Psoas muscle (tissue), 7 donors: ENCODE measurements at regions not wholly inside any gene's neighbourhood (a gene's known extent, or its start where the extent isn't known, plus 50 kb on each side); places are given as distances from the start of the nearest gene placed in this dataset.

Experiments
- ATAC-seq, 4 donors: fragments of 200-7000 bp; cut with Tn5 transposase; one replicate each; pipeline ENCODE4 v1.9.1; 2020; ENCODE audit warnings: moderate library complexity in 3 of 4, mild to moderate bottlenecking in 2 of 4
- DNase-seq, 2 donors: peaks; one replicate each; pipeline ENCODE4 v3.0.0-alpha.2; 2020
- H3K27ac ChIP-seq: fragments of 200-600 bp; one replicate; pipeline ENCODE4 v1.8.0; 2022
- H3K27me3 ChIP-seq, 3 donors: fragments of 200-600 bp in 1 of 3; one replicate each; pipeline versions ENCODE4 v1.6.1 to v1.8.0; 2013 to 2022; ENCODE audit warnings: low read length in 2 of 3, mild to moderate bottlenecking in 2 of 3, moderate library complexity in 1 of 3; ENCODE audit not compliant: insufficient read depth in 3 of 3
- H3K36me3 ChIP-seq, 2 donors: fragments of 200-600 bp in 1 of 2; one replicate each; pipeline versions ENCODE4 v1.6.1 to v1.8.0; 2013 to 2022; ENCODE audit warnings: low read depth in 1 of 2, mild to moderate bottlenecking in 1 of 2, moderate library complexity in 1 of 2; ENCODE audit not compliant: insufficient read depth in 1 of 2
- H3K4me1 ChIP-seq: fragments of 200-600 bp; one replicate; pipeline ENCODE4 v1.8.0; 2022
- H3K4me3 ChIP-seq: fragments of 200-600 bp; one replicate; pipeline ENCODE4 v1.8.0; 2022; ENCODE audit warnings: mild to moderate bottlenecking
- H3K9me3 ChIP-seq: fragments of 200-600 bp; one replicate; pipeline ENCODE4 v1.8.0; 2022
- WGBS, 3 donors: extraction: QIAGEN DNeasy Blood & Tissue Kit; methylation state at CpG; one replicate each; pipeline versions ENCODE4 v1.1.6 to v1.1.7; 2013; 5-methylcytosine and 5-hydroxymethylcytosine counted together
- intact Hi-C, 2 donors: fragments of 100-400 bp; cut with DNase I; formaldehyde crosslinking; loops; one replicate each; pipeline versions ENCODE4 v1.11.0 to v1.14.2; 2022
- TF ChIP-seq, protein P1 (sequence below): fragments of 200-600 bp; IDR thresholded peaks from one replicate; pipeline ENCODE4 v1.8.0; 2022; ENCODE audit warnings: antibody characterized with exemption
- donor health status: healthy with polysubstance abuse.
- donor health status: DM: no; HTN: no; CAD: no; lungs with moderate emphysema.
- donor health status: Bipolar disorder and iron deficiency.
- donor health status: healthy.
- donor health status: DM: yes; HTN: yes; CAD: no.
- donor health status: DM: no; HTN: no; CAD: no.
- donor health status: DM: yes; HTN: yes; CAD: no.

GRCh38 chr10:46223626-46224413 lies 63.0 kb upstream of the ANTXRL start:
- Histone ChIP-seq H3K36me3 (no peaks in the 10 kb centered on the region), H3K27me3 (no peaks in the 10 kb centered on the region), H3K4me3 (no peak overlapping the region), H3K27ac (no peak overlapping the region), H3K9me3 (no peaks in the 10 kb centered on the region), H3K4me1 (no peaks in the 10 kb centered on the region)
- no peak for ATAC-seq
- DNase-seq: no peak
- intact Hi-C loops: loop anchor here in 1 of 2 donors (10.0 kb wide), 2 partner anchors 101 to 331 kb away; partner anchors contain the start of gene GPRIN2
- WGBS, 3 donors: 94 to 96% (median 95%) methylated on average over 10 of the region's 10 CpGs
- TF ChIP-seq, protein P1, sequence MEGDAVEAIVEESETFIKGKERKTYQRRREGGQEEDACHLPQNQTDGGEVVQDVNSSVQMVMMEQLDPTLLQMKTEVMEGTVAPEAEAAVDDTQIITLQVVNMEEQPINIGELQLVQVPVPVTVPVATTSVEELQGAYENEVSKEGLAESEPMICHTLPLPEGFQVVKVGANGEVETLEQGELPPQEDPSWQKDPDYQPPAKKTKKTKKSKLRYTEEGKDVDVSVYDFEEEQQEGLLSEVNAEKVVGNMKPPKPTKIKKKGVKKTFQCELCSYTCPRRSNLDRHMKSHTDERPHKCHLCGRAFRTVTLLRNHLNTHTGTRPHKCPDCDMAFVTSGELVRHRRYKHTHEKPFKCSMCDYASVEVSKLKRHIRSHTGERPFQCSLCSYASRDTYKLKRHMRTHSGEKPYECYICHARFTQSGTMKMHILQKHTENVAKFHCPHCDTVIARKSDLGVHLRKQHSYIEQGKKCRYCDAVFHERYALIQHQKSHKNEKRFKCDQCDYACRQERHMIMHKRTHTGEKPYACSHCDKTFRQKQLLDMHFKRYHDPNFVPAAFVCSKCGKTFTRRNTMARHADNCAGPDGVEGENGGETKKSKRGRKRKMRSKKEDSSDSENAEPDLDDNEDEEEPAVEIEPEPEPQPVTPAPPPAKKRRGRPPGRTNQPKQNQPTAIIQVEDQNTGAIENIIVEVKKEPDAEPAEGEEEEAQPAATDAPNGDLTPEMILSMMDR: no peak

- Histone ChIP-seq H3K36me3 (no peaks in the 10 kb centered on the region), H3K27ac (no peak overlapping the region), H3K4me1 (no peaks in the 10 kb centered on the region), H3K4me3 (no peak overlapping the region), H3K27me3 (no peaks in the 10 kb centered on the region), H3K9me3 (no peaks in the 10 kb centered on the region)
- DNase-seq: no peak
- 91 to 96% (median 96%) methylated on average over 2 of the region's 2 CpGs for WGBS, 3 donors
- TF ChIP-seq, protein P1: no peak
- intact Hi-C loops: loop anchor here in 1 of 2 donors (10.0 kb wide), 2 partner anchors 100 to 330 kb away; partner anchors contain the start of gene GPRIN2
- ATAC-seq: no peak
Observed at GRCh38 chr10:46224414-46224682, 62.4 kb upstream of the ANTXRL start.

- Histone ChIP-seq H3K4me1 (no peaks in the 10 kb centered on the region), H3K4me3 (no peak overlapping the region), H3K36me3 (no peaks in the 10 kb centered on the region), H3K27ac (no peak overlapping the region), H3K27me3 (no peaks in the 10 kb centered on the region), H3K9me3 (no peaks in the 10 kb centered on the region)
- no peak for ATAC-seq
- 77 to 81% (median 78%) methylated on average over 5 of the region's 5 CpGs for WGBS, 3 donors
- intact Hi-C loops: loop anchor here in 1 of 2 donors (10.0 kb wide), 2 partner anchors 99 to 329 kb away; partner anchors contain the start of gene GPRIN2
- no peak for DNase-seq
- TF ChIP-seq, protein P1: no peak
Observed at GRCh38 chr10:46225597-46225996, 61.2 kb upstream of the ANTXRL start.

DNA sequence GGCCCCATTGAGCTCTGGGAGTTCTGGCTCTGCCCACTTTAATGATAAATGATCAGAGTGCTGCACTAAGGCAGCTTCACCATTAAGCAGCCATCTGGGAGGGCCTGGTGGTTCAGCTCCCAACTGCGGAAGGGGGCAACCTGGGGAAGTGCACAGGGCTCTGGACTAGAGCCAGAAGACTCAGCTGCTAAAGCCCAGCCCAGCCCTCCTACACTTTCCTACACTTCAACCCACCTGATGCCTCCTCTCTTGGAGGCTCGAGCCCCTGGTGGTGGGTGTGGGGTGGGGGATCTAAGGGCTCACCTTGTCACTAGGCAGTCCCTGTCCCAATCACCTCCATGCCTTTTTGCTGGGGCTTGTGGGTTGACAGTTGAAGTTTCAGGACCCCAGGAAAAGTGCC lies 60.6 kb upstream of the ANTXRL start:
- Histone ChIP-seq H3K36me3 (no peaks in the 10 kb centered on the region), H3K9me3 (no peaks in the 10 kb centered on the region), H3K4me3 (no peak overlapping the region), H3K4me1 (no peaks in the 10 kb centered on the region), H3K27me3 (no peaks in the 10 kb centered on the region), H3K27ac (no peak overlapping the region)
- ATAC-seq (no peak), DNase-seq (no peak)
- WGBS, 3 donors: 77 to 91% (median 86%) methylated on average over 2 of the region's 2 CpGs
- intact Hi-C loops: loop anchor here in 1 of 2 donors (10.0 kb wide), 2 partner anchors 99 to 329 kb away; partner anchors contain the start of gene GPRIN2
- TF ChIP-seq, protein P1: no peak
